UCSD-AML1 (cell line): ENCODE measurements at regions not wholly inside any gene's neighbourhood (a gene's known extent, or its start where the extent isn't known, plus 50 kb on each side); places are given as distances from the start of the nearest gene placed in this dataset.

Experiments
- DNase-seq: peaks from one replicate; lab custom pipeline; 2025; ENCODE audit not compliant: unreplicated experiment; lab: John Stamatoyannopoulos, UW

DNA sequence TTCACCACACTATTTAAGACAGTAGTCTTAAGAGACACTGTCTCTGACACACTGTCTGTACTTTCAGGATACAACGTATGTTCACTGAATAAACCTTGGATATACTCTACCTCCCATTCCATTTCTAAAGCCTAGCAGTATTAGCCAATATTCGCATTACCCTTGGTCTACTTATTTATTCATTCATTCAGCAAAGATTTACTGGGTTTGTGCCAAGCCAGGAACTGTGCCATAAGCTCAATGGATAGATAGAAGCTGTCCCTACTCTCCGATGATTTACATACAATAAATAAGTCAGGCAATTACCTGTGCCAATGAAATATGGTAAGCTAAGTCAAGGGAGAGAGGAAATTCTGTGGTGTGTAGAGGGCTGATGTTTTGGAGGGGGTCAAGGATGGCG lies 195.2 kb upstream of the RAB4A start:
- DNase-seq: no peak

DNA sequence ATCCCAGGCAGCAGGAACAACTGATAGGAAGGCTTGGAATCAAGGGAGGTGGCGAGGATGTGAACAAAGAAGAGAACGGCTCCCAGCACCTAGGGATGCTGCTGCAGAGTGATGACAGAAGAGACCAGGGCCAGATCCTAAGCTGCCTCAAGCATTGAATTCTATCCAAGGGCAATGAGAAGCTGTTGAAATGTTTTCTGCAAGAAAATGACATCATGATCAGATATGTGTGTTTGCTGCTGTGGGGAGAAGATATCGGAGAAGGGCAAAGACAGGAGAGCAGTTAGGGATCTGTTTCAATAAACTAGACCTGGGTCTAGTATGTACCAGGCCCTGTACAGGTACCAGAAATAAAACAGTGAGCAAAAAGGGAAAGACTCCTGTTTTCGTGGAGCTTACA lies 194.7 kb upstream of the RAB4A start:
- no peak for DNase-seq

DNA sequence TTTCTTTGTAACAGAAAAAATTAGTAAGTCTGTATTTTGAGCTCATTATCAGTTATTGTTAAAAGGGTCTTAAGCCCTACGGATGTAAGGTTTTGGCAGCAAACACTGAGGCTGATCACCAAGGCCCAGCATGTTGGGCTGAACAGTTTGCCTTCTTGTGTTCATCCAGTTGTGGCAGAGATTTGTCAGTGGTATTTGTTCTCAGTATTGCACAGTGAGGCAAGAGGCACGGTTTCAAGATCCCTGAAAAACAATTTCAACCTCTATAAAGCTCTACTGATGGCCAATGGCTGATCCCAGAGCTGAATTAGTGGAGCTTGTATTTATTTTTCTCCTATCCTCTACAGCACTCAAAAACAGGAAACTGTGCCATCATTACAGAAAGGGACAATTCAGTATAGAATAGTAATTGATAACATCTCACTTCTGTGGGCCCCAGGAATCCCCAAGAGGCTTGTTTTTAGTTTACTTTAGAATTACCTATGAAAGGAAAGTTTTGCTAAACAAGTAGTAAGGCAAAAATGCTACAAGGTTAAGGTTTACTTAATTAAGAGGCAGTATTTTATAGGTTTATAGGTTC lies 191.8 kb upstream of the RAB4A start:
- no peak for DNase-seq

DNA sequence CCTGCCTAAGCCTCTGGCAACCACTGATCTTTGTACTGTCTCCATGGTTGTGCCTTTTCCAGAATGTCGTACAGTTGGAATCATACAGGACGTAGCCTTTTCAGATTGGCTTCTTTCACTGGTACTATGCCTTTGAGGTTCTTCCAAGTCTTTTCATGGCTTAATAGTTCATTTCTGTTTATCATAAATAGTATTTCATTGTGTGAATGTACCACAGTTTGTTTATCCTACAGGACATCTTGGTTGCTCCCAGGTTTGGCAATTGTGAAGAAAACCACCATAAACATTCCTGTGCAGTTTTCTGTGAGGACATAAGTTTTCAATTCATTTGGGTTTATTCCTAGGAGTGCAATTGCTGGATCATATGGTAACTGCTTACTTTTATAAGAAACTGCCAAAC lies 190.6 kb upstream of the RAB4A start:
- no peak for DNase-seq

DNA sequence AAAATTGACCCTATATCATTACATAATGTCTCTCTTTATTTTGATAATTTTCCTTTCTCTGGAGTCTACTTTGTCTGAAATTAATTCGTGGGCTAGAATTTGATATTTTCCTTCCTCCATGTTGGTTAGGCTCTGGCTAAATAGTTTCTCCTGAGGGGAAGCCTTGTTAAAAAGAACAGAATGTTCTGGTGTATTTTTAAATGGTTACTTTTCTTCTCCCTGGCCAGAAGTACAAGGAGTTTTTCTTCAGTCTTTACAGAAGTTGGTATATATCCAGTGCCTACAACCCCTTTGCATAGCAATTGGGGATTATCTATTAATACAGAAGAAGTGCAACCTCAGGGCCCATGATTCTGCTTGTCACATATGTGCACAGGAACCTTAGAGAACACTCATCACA lies 185.6 kb upstream of the RAB4A start:
- no peak for DNase-seq

DNA sequence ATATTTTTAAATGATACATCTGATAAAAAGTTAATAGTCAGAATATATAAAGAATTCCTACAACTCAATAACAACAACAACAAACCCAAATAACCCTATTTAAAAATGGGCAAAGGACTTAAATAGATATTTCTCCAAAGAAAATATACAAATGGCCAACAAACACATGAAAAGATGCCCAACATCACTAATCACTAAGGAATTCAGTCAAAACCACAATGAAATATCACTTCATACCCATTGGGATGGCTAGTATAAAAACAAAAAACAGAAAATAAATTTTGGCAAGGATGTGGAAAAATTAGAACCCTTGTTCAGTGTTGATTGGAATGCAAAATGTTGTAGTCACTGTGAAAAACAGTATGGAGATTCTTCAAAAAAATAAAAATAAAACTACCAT lies 184.8 kb upstream of the RAB4A start:
- no peak for DNase-seq

DNA sequence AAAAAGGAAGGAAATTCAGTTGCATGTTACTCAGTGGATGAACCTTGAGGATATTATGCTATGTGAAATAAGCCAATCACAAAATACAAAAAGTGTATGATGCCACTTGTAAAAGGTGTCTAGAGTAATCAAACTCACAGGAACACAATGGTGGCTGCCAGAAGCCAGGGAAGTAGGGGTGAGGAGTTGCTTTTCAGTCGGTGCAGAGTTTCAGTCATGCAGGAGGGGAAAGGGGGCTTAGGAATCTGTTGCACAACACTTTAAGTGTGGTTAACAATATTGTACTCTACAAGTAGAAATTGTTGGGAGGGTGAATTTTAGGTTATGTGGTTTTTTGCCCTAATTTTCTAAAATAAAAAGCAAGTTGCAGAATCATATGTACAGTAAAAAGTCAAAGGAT lies 184.2 kb upstream of the RAB4A start:
- no peak for DNase-seq

DNA sequence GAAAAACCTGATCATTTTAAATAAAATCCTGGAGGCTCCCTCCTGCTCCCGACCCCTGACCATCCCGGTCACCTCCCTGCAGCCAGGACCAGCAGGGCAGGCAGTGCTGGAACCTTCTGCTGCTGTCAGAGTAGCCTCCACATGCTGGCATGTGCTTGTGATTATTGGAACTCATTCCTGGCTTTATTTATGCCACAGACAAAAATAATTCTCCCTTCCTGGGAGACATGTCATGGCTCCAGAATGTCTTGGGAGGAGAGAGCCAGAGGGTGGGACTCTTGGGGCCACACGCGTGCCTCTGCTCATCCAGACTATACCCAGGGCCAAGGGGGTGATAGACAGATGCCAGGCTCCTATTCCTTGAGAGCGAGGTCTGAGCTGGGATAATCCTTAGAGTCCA lies 183.6 kb upstream of the RAB4A start:
- no peak for DNase-seq

DNA sequence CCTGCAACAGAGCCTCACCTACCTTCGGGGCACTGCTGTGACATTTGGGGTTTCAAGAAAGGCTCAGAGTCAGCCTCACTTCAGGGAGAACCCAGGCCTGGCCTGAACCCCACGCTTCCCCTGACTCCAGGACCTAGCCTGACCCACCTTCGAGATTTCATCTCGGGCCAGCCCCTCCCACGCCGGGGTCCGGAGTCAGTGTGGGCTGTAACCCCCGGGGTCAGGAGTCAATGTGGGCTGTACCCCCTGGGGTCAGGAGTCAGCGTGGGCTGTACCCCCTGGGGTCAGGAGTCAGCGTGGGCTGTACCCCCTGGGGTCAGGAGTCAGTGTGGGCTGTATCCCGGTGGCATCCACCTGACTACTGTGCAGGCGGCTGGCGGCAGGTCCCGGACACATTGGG lies 183.0 kb upstream of the RAB4A start:
- no peak for DNase-seq

DNA sequence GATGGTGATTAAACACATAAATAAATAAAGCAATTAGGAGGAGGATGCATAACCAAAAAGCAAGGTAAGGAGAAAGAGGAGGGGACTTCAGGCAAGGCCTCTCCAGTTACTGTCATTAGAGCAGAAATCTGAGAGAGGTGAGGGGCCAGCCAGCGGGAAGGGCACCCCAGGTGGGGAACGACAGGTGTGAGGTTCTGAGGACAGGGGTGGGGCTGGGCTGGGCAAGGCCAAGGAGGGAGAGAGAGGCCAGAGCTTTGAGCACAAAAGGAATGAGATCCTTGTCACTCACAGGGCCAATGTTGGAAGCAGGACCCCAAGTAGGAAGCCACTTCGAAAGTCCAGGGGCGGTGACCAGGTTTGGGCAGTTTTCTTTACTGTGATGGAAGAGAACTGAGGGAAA lies 182.2 kb upstream of the RAB4A start:
- DNase-seq: no peak

DNA sequence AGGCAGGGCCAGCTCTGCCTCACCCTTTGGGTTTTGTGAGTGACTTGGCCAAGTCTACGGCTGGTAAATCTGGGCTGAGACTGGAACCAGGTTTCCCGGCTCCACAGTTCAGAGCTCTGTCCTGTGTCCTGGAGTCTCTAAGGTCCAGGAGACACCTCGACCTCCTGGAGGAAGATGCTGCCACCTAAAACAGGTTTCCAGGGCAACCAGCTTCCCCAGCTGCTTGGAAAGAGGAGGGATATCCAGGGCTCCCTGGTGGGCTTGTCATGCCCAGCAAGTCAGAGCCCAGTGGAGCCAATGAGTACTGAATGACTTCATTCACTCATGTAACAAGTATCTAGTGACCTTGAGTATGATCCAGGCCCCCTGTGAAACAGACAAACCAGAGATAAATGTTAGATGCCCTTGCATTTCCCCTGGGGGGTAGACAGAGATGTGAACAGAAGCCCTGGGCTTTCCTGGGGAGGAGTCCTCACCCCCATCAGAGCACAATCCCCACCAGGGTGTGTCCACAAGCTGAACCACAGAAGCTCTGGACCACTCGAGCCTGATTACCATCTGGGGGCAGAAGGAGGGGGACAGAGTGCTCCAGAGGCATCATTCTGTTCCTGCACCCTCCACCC lies 181.2 kb upstream of the RAB4A start:
- no peak for DNase-seq

DNA sequence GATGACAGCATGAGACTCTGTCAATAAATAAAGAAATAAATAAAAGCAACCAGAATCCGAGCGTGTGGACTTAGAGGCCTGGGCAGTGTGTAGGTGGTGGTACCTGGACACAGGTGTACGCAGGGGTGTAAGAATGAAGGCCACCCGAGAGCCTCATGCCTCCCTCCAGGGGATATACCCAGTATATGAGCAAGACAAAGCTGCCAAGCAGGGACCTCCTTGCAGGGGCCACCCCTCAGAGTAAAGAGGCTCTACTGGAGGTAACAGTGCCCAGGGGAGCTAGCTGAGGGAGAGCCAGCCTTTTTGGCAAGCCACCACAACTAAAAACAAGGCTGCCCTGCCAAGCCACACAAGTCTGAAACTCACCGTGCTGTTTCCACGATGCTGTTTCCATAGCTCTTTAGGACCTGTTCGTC lies 179.2 kb upstream of the RAB4A start:
- DNase-seq: no peak

DNA sequence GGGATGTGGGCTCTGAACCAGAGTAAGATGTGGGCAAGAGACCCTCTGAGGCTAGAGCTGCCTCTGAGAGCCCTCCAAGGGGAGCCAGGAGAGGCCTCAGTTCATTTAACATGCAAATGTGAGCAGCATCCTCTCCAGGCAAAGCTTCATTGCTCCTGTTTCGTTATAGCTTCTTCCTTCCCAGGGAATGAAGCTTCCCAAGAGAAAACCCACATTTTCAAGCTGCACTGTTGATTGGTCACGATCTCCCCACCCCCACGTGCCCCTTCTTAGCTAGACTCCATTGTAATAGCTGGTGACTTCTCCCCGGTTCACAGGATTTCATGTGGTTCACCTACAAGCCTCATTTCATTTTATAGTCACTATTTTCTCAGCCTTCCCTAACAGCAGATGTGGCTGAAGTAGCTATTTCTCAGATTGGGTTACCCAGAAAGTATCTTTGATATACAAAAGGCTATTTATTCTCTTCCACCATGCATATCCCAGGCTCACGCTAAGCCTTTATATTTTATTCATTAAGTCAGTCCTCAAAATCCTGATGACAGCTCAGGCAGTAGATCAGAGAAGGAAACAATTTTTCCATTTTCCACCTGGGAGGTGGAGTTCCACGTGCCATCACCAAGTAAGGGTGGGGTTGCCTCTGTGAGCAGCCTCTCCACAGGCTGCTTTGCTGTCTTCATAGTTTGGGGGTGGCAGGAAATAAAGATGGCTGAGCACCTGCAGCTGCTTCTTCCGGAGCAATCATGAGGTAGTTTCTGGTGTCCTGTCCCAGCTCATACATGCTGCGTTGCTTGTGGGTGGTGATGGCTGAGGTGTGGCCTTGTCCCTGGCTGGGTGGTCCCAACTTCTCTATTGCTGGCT lies 178.3 kb upstream of the RAB4A start:
- no peak for DNase-seq

DNA sequence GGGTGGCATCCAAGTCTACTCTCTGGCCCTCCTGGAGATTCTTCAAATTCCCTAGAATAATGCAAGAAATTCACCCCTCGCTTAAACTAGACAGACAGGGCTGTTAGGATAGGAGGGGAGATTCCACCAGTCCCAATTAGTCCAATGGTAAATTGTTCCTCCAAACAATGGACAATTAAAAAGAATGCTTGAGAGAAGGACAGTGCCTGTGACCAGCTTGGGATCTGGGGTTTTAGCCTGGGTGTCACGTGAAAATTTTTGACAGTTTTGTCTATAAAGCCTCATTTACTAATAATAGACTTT lies 177.7 kb upstream of the RAB4A start:
- DNase-seq: no peak

DNA sequence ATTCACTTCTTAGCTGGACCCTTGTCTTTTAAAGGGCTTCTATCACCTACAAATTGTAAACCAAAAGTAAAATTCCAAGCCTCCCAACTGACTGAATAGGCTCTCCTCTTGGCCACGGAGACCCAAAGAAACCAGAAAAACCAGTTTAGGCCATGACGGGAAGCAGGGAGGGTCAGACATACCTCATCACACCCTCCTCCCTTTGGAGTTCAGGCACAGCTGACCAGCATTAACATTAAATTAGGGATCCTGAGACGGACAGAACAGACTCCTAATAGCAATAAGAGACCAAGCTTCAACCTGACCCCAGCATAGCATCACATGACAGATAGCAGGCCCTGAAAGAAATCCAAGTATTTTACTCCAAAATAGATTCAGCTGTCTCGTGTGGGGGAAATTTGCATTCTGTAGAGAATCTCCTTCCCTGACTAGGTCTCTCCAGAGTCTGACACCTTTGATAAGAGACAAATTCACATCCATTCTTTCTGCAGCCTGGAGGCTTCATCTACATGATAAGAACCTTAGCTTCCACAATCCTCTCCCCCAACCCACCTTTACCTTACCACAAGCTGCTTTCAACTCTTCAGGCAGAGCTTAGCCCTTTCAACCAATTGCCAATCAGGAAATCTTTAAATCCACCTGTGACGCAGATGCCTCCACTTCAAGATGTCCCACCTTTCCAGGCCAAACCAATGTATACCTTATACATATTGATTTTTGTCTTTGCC lies 177.1 kb upstream of the RAB4A start:
- no peak for DNase-seq

DNA sequence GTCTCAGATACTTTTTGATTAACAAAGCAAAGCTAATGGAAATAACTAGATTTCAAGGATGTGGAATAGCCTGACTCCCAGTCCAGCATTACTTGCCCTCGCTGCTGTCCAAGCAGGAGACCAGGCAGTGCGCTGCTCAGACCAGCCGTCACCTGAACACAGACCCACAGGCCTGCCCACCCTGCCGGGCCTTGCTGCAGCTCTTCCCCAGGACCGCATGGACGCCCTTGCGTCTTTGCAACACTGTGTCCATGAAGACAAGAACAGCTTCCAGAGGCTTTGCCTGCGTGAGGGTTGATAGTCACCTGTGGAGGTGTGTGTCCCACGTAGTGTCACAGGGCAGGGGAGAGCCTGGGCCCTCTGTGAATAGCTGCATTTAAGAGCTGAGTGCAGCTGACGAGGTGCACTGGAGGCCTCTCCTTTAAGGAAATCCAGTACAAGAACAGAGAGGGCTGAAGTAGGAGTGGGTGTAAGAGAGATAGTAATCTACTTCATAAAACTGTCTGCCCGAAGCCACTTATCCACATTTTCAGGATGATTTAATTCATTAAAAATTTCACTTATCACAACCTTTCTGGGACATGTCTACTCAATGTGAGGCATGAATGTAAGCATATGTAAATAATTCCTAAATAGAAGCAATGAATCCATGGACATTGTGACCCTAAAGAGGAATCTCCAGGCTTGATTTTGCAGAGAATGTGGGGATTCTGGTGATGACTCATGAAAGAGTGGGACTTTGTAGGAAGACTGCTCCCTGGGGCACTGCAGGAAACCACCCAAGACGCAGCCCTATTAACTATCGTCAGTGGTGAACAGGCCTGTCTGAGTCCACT lies 176.2 kb upstream of the RAB4A start:
- DNase-seq: no peak

DNA sequence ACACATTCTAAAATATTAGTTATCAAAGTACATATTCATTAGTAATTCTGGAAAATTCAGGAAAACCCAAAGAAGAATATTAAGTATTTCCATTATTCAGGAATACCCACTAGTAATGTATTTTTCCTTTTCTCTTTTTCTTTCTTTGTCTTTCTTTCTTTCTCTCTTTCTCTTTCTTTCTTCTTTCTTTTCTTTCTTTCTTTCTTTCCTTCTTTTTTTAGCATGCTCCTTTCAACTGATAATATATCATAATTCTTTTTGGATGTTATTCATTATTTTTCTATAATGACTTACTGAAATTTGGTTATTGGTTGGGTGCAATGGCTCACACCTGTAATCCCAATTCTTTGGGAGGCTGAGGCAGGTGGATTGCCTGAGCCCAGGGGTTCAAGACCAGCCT lies 175.6 kb upstream of the RAB4A start:
- no peak for DNase-seq

DNA sequence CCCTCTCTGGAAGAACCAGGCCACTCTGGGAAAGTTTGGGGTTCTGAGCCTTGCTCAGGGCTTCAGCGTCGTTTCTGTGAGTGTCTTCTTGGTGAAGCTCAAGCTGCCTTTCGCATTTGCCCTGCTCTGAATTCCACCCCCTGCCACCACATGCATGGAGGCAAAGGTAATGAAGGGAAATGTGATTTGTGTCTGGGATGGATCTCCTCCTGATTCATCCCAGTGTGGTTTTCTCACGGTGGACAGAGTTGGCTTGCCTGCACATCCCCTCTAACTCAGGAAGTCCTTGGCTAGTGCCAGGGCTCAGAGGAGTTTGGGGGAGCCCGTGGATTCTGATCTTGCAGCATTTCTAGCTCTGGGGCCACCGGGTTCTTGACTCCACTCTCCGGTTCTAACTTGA lies 173.6 kb upstream of the RAB4A start:
- no peak for DNase-seq

DNA sequence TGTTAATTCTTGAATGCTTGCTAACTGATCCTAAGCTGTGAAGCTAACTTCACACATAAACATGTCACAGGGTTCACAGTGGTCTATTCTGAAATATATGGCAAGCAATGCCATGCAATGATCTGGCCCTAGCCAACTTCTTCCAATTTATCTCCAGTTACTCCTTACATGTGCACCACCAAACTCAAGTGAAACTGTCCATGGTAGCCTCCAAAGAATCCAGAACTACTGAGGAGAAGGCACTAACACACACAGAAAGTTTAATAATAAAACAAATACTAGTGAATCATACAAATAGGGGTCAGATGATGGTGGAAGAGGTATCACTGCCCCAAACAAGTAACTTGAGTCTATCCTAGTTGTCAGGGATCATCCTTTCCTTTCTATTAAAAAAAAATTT lies 172.6 kb upstream of the RAB4A start:
- no peak for DNase-seq

DNA sequence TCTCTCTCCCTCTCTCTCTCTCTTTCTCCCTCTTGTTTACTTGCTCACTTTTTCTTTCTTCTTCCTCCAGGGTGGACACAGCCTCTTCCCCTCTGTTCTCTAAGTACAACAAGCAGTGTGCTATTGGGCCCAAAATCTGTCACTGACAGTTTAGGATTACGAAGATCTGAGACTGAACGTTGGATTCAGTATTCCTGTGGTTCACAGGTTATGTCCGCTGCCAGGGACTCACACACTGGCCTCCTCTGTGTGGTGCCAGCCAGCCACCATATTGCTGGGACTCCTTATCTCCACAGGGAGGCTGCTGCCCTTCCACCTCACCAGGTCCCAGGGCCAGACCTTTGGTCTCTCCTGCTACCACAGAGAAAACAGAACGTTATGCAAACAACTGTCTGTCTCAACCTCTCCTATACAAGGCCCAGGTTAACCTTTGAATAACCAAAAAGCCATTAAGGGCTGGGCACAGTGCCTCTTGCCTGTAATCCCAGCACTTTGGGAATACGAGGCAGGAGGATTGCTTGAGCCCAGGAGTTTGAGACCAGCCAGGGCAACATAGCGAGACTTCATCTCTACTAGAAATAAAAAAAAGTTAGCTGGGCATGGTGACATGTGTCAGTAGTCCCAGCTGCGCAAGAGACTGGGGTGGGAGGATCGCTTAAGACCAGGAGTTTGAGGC lies 171.9 kb upstream of the RAB4A start:
- no peak for DNase-seq
